ENCODE measurements at regions not wholly inside any gene's neighbourhood (a gene's known extent, or its start where the extent isn't known, plus 50 kb on each side); places are given as distances from the start of the nearest gene placed in this dataset.
"Not testable (repeated sequence)": the region's sequence is repeated elsewhere in the genome, so short reads cannot be mapped to it uniquely, and the experiment has no call there.

- TF ChIP-seq, protein P1, sequence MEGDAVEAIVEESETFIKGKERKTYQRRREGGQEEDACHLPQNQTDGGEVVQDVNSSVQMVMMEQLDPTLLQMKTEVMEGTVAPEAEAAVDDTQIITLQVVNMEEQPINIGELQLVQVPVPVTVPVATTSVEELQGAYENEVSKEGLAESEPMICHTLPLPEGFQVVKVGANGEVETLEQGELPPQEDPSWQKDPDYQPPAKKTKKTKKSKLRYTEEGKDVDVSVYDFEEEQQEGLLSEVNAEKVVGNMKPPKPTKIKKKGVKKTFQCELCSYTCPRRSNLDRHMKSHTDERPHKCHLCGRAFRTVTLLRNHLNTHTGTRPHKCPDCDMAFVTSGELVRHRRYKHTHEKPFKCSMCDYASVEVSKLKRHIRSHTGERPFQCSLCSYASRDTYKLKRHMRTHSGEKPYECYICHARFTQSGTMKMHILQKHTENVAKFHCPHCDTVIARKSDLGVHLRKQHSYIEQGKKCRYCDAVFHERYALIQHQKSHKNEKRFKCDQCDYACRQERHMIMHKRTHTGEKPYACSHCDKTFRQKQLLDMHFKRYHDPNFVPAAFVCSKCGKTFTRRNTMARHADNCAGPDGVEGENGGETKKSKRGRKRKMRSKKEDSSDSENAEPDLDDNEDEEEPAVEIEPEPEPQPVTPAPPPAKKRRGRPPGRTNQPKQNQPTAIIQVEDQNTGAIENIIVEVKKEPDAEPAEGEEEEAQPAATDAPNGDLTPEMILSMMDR (conservative IDR thresholded peaks at IDR 0.05; ENCODE audit: low read depth, low read length), result no peak
- no peak overlapping the region for H3K4me3 ChIP-seq (ENCODE audit: low read depth, low read length)
- DNase-seq (ENCODE audit: low read depth), result no peak
These were observed 118.8 kb upstream of the LYZL2 start for GRCh38 chr10:30748152-30748973.

DNA sequence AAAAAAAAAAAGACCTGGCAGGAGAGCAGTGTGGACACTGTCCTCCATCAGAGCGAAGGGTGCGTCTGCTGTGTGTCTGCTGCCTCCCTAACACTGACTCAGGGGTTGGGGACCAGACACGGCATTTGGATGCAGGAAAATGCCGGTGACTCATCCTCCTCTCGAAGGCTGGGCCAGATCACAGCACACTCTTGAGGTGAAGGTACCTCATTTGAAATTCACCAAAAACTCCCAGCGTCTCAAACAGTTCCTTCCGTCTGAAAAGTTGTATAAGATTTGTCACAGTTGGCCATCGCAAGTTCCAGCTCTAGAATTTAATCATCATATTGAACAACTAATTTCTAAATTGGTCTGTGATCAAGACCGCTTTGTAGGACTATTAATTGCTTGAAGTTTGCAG is 118.1 kb upstream of the LYZL2 start:
- no peak overlapping the region for H3K4me3 ChIP-seq (ENCODE audit: low read depth, low read length)
- TF ChIP-seq, protein P1 (conservative IDR thresholded peaks at IDR 0.05; ENCODE audit: low read depth, low read length), result no peak
- DNase-seq (ENCODE audit: low read depth), result no peak

GRCh38 chr10:30745953-30746352 is 116.4 kb upstream of the LYZL2 start:
- TF ChIP-seq, protein P1 (conservative IDR thresholded peaks at IDR 0.05; ENCODE audit: low read depth, low read length), result no peak
- no peak for DNase-seq (ENCODE audit: low read depth)
- no peak overlapping the region for H3K4me3 ChIP-seq (ENCODE audit: low read depth, low read length)

- no peak for DNase-seq (ENCODE audit: low read depth)
- TF ChIP-seq, protein P1 (conservative IDR thresholded peaks at IDR 0.05; ENCODE audit: low read depth, low read length), result no peak
- H3K4me3 ChIP-seq (ENCODE audit: low read depth, low read length), result no peak overlapping the region
These were observed 114.6 kb upstream of the LYZL2 start for GRCh38 chr10:30744106-30744505.

GRCh38 chr10:30743586-30743985 is 114.0 kb upstream of the LYZL2 start:
- H3K4me3 ChIP-seq (ENCODE audit: low read depth, low read length), result no peak overlapping the region
- TF ChIP-seq, protein P1 (conservative IDR thresholded peaks at IDR 0.05; ENCODE audit: low read depth, low read length), result no peak
- DNase-seq (ENCODE audit: low read depth), result no peak

DNA sequence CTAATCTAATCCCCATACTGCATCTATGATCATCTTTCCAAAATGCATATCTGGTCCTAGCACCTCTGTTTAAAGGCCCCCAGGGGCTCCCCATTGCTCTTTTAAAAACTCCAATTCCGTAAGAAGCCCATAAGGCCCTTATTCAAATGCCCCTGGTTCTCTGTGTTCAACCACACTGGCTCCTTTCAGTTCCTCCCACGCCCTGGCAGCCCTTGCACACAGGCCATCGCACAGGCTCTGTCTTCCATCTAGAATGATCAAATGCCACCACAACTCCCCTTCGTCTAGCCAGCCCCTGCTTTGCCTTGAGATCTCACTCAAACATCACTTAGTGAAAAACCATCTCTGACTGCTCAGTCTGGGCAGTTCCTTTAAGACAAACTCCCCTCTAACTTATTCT is 112.9 kb upstream of the LYZL2 start:
- H3K4me3 ChIP-seq (ENCODE audit: low read depth, low read length), result no peak overlapping the region
- TF ChIP-seq, protein P1 (conservative IDR thresholded peaks at IDR 0.05; ENCODE audit: low read depth, low read length), result no peak
- no peak for DNase-seq (ENCODE audit: low read depth)

DNA sequence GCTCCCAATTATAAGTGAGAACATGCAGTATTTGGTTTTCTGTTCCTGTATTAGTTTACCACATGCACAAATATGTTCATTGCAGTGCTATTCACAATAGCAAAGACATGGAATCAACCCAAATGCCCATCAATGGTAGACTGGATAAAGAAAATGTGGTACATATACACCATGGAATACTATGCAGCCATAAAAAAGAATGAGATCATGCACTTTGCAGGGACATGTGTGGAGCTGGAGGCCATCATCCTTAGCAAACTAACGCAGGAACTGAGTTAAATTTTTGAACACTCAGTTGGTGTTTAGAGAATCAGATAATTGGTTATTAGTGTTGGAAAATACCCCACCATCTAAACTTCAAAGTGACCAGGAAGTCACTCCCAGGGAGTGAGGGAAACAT is 111.2 kb upstream of the LYZL2 start:
- not testable (repeated sequence) for DNase-seq (ENCODE audit: low read depth); H3K4me3 ChIP-seq (ENCODE audit: low read depth, low read length)

Data from epithelial cell of proximal tubule (primary cell).